ENCODE measurements at regions not wholly inside any gene's neighbourhood (a gene's known extent, or its start where the extent isn't known, plus 50 kb on each side); places are given as distances from the start of the nearest gene placed in this dataset.

DNA sequence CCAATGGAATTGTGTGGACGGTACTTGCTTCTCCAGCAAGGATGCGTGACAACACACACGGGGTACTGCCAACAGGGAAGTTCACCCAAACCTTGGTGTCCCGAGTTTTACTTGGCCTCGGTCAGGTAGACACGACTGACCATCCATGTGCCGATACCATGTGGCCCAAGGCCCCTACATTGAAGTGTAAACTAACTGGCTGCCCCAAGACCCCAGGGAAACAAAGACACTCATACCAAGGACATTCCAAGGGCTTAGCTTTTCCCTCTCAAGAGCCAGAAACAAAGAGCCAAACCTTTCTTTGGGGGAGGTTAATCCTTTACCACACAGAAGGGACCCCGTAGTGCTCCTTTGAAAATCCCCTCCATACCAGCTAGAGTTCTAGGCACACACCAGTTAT lies 215.9 kb upstream of the TNRC6C start:
- Histone ChIP-seq H3K36me3 (no peaks in the 10 kb centered on the region), H3K27ac (no peak overlapping the region), H3K4me1 (peaks cover 0 to 14% (median 6%) of the 10 kb centered on the region in 4 donors), H3K4me3 (no peak overlapping the region), H3K9me3 (peaks cover 0 to 4% (median 0%) of the 10 kb centered on the region in 4 donors), H3K27me3 (no peaks in the 10 kb centered on the region)
- TF ChIP-seq EP300 (IDR thresholded peaks at IDR 0.05) (no peak), CTCF (IDR thresholded peaks at IDR 0.05) (no peak), POLR2AphosphoS5 (IDR thresholded peaks at IDR 0.05) (no peak), POLR2A (IDR thresholded peaks at IDR 0.05) (no peak)
- 70 to 84% (median 76%) methylated on average over 8 of the region's 8 CpGs for WGBS, 5 donors
- no peak for DNase-seq
- intact Hi-C loops (cut with DNase I; ENCODE audit: low total_unique reads), result no loop called here

GRCh38 chr17:77744066-77744988 lies 214.2 kb upstream of the TNRC6C start:
- Histone ChIP-seq H3K4me1 (peaks cover 0 to 2% (median under 1%) of the 10 kb centered on the region in 4 donors), H3K27ac (no peak overlapping the region), H3K36me3 (no peaks in the 10 kb centered on the region), H3K4me3 (no peak overlapping the region), H3K27me3 (no peaks in the 10 kb centered on the region), H3K9me3 (peaks cover 0 to 4% (median 0%) of the 10 kb centered on the region in 4 donors)
- no peak for DNase-seq
- TF ChIP-seq POLR2AphosphoS5 (IDR thresholded peaks at IDR 0.05) (no peak), CTCF (IDR thresholded peaks at IDR 0.05) (no peak), POLR2A (IDR thresholded peaks at IDR 0.05) (no peak), EP300 (IDR thresholded peaks at IDR 0.05) (no peak)
- intact Hi-C loops (cut with DNase I; ENCODE audit: low total_unique reads), result no loop called here
- 79 to 88% (median 85%) methylated on average over 20 to 21 of the region's 21 CpGs for WGBS, 5 donors

GRCh38 chr17:77745702-77746101 lies 212.8 kb upstream of the TNRC6C start:
- DNase-seq, result no peak
- no peak for TF ChIP-seq EP300 (IDR thresholded peaks at IDR 0.05)
- TF ChIP-seq POLR2A (IDR thresholded peaks at IDR 0.05), result no peak
- TF ChIP-seq CTCF (IDR thresholded peaks at IDR 0.05), result no peak
- no peak for TF ChIP-seq POLR2AphosphoS5 (IDR thresholded peaks at IDR 0.05)
- intact Hi-C loops (cut with DNase I; ENCODE audit: low total_unique reads), result no loop called here

DNA sequence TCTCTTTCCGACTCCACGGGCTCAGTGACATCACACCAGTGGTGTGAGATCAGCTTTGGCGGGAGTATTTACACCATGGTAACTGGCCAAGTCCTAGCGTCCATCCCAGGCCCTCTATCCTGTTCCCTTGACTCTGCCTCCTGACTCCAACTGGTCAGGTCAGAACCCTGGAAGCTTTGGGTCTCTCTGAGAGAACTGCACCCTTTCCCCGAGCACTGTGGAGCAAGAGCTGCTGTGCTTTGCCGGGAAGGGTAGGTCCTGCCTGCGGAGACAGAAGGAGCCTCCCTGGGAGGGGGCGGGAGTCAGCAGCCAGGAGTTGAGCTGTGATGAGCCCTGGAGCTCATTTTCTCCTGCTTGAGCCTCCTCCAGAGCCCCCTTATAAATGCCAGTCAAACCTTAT lies 212.1 kb upstream of the TNRC6C start:
- DNase-seq, result no peak
- no peaks in the 10 kb centered on the region for H3K27me3 ChIP-seq
- H3K36me3 ChIP-seq, result no peaks in the 10 kb centered on the region
- no peak overlapping the region for H3K4me3 ChIP-seq
- intact Hi-C loops (cut with DNase I; ENCODE audit: low total_unique reads), result no loop called here
- H3K4me1 ChIP-seq, result no peaks in the 10 kb centered on the region
- no peak overlapping the region for H3K27ac ChIP-seq
- no peak for TF ChIP-seq EP300 (IDR thresholded peaks at IDR 0.05)
- TF ChIP-seq CTCF (IDR thresholded peaks at IDR 0.05), result no peak
- TF ChIP-seq POLR2A (IDR thresholded peaks at IDR 0.05), result no peak
- TF ChIP-seq POLR2AphosphoS5 (IDR thresholded peaks at IDR 0.05), result no peak
- 88 to 94% (median 91%) methylated on average over 6 to 8 of the region's 8 CpGs for WGBS, 5 donors
- peaks cover 0 to 4% (median 0%) of the 10 kb centered on the region in 4 donors for H3K9me3 ChIP-seq

More at GRCh38 chr17:77745702-77746101, 212.8 kb upstream of the TNRC6C start:
- no peaks in the 10 kb centered on the region for H3K4me1 ChIP-seq
- H3K27ac ChIP-seq, result no peak overlapping the region
- no peaks in the 10 kb centered on the region for H3K36me3 ChIP-seq
- 90 to 100% (median 93%) methylated on average over 2 of the region's 2 CpGs for WGBS, 5 donors
- H3K9me3 ChIP-seq, result peaks cover 0 to 4% (median 0%) of the 10 kb centered on the region in 4 donors
- H3K27me3 ChIP-seq, result no peaks in the 10 kb centered on the region
- no peak overlapping the region for H3K4me3 ChIP-seq

Data from stomach (tissue), 8 donors.